GM18507 (cell line): ENCODE measurements at regions not wholly inside any gene's neighbourhood (a gene's known extent, or its start where the extent isn't known, plus 50 kb on each side); places are given as distances from the start of the nearest gene placed in this dataset.

Source experiments
- DNase-seq: peaks from one replicate; pipeline ENCODE4 v3.0.0; 2011; ENCODE audit warnings: low read depth; ENCODE audit not compliant: insufficient read length; ENCODE audit errors: extremely low spot score
- FAIRE-seq: peaks from 2 replicates; lab custom pipeline; 2011; peaks lifted over from hg19 to GRCh38; lab: Jason Lieb, UNC

DNA sequence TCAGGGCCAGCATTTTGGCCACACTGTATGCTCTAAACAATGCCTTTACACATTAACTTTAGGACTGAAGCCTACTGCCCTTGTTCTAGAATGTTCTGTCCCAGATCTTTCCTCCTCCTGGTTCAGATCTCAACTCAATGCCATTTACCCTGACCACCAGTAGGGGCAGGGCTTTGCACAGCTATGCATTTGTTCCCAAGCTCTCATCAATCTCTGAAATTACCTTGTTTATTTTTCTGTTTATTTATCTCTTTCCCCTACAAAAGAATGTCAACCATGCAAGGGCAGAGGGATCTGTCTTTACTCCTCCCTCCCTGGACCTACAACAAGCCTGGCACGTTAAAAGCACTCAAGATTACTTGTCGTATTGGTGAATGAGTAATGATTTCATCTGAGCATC, 612.9 kb downstream of the BNC2 start:
- no peak for DNase-seq
- FAIRE-seq, result no peak

DNA sequence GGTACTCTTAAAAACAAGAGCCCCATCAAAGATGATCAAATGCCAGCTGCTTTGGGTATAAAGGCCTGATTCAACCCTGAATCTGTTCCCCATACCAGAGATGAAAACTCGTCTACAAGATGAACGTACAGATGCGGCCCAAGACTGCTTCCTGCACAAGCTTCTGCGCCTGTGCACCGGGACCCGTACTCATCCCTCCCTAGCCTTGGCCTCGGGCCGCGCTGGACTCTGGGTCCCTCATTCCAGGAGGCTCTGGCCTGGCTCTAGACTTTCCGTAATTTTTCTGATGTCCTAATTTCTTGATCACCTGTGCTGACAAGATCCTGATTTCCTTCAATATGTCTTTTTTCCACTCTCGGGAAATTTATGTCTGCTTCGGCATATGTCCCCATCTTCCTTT, 612.3 kb downstream of the BNC2 start:
- no peak for FAIRE-seq
- no peak for DNase-seq

DNA sequence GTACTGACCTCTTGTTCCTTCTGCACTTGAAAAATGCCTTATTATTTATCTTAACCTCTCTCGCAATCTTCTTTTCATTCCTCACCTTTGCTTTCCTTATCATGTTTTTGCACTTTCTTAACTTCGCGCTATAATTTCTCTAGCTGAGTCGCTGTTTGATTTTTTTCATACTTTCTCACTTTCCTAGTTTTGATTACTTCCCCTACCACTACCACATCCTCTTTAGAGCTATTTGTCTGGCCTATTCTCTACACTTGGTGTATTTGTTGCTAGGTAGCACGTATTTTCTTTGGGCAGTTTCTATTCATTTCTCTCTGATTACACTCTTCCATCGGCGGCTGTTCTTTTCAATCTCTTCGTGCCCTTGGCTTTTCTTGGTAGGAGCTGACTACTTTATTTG, 611.8 kb downstream of the BNC2 start:
- no peak for DNase-seq
- FAIRE-seq, result no peak

DNA sequence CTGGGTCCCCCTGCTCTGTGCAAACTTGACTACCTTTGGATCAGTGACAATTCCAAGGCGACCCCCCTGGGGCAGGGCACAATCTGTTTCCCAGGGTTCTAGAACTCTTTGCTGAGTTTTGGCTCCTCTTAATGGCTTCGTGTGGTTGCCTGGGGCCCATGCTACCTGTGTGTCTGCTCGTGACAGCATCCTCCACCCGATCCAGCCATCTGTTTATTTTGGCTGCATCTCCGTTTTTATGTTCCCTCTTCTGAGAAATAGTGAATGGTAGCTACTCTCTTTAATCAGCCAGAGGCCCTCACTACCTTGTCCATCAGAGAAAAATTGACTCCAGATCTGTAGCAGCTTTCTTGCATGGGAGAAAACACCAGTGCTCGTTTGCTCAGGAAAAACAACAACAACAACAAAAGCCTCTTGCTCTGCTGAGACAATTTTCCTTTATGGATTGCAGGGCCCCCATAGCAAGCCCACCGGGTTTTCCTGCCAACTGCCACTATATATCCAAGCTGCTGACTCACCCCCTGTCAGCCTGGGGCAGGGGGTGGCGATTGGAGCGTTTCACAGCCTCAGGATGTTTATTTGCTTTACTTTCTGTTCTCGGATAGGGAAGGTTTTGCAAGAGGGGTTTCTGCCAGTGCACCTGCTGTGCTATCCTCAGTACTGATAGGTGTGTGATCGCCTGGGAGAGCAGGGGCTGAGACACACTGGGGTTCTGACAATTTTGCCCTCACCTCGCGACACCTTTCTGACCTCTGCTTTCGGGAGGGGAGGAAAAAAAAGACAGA, 607.8 kb downstream of the BNC2 start:
- DNase-seq (no peak), FAIRE-seq (no peak)

DNA sequence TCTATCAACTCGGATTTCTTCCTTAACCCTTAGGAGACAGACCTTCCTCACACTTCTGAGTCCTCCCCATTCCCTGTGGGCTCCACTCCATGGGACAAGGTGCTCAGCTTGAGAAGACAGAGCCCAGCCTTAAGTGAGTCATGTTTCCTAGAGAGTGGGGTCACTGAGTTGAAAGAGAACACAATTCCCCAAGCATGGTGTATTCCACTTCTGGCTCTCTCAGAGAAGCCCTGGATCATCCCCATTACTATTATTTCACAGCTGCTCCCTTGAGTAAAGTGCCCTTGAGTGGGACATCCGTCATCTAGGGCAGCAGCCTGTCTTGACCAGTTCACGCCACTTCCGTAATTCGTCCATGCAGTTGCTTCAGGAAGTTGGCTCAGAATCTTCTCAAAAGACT, 604.8 kb downstream of the BNC2 start:
- DNase-seq, result no peak

DNA sequence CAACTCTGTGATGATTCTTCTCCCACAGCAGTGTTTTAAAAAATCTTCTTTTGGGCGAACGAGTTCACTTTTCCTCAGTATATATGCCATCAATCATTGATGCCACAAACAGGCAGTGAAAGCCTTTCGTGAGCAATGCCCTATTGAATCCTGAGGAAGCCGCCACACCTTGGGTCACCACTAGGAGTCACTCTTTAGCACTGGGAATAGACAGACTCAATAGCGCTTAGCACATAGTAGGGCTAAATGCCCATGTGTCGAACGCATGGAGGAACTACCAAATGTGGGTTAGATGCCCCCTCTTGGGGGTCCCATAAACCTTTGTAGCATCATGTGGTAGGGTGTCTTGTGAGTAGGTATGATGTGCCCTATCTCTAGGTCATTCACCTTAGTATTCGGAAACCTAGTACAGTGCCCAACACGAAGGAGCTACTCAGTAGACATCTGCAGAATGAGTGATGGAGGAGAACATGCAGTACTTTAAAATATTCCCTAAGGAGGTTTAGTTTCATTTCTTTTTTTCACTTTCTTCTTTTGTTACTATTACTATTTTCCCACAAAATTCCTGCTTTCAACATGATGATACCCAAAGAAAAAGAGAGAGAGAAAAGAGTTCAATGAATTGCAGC, 603.7 kb downstream of the BNC2 start:
- FAIRE-seq (no peak), DNase-seq (no peak)

More for the DNA sequence above, 604.8 kb downstream of the BNC2 start:
- FAIRE-seq, result no peak

DNA sequence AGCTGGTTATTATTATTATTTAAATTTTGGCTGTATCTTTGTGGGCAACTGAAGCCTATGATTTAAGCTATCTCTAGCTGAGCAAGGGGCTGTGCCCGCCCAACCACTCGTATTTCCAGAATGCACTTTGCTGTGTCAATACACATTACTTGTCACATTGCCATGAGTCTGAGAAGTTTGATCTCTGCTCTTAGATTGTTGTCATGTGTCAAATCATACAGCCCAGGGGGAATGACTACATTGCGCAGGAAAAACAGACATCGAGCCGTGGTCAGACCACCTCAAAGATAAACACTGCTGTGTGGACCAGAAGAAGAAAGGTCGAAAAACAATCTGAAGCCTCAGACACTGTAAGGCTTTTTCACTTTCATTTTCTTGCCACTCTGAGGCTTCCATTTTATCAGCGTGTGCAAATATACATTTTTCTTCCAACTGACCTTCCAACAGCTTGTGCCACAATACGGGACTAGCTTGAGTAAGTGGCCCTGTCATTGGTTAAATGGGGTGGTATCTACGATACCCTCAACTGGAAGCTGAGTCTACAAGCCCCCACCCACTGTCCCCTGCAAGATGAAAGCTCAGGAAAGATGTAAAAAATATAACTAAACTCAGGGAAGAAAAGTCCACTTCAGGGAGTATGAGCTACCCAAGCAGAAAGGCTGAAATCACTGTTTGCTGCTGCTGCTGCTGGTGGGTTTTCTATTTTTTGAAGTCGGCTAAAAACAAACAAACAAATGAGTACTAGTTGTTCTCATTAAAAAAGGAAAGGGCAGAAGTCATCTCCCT, 603.0 kb downstream of the BNC2 start:
- FAIRE-seq (no peak), DNase-seq (no peak)

DNA sequence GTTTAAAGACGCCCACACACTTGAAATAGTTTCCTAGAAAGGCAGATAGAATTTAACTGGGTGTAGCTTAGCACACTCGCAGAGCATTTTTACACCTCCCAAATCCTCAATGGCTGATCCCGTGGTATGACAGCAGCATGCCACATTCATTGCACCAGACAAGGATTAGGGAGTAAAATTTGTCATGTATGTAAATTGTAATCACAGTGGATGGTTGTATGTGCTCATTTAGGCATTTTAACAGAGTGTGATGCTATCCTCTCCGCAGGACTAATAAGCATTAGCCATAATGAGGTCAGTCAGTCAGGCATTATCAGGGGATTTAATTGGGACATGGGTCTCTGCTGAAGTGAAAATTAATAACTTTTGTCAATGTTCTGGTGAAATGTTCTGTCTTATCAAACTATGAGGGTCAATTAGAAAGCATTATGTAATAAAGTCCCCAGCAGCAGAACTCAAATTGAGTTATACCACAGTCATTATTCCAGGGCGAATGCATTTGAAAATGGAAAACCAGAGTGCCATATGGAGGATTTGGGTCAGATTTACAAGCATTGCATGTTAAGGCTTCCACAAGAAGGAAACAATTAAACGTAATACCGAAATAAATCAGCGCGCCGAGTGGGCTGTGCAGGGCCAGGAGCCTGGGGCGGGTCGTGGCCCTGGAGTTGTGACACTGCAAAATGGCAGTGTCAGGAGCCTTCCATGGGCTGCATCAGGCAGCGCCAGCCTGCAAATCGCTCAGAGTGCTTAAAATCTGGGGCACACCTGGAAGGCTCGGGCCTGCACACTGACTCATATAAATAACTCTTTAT, 602.2 kb downstream of the BNC2 start:
- FAIRE-seq, result no peak
- DNase-seq, result no peak

DNA sequence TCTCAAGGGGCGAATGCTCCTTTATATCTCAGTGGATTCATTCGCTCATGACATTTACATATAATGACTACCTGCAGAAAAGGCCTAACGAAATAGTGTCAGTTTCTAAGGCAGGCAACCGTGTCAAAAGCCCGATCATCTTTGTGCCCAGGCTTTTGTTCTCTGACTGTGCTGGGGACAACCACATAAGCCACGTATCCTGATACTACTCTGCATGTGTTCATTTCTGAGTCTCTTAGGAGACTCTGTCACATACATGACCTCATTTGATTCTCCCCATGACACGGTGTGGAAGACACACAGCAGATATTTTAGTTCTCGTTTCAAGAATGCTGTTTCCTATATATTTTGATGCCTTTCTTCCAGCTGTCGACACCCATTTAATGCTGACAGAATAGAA, 598.5 kb downstream of the BNC2 start:
- DNase-seq, result no peak
- no peak for FAIRE-seq

DNA sequence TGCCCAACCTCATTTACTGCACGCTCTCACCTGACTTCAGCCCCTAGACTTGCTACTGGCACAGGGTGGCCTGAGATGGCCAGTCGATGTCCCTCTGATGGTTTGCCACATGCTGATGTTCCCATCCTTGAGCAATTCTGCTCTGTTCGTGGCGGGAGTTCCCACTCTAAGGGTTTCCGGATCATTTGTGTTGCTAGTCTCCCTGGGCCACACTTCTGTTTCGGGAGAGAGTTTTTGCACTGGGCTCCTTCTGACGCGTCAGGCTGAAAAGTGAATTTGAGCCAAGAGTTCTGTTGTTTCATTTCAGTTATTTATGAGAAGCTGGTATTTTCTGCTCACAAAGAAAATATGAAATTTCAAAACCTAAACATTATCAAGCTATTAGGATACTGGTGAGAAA, 597.7 kb downstream of the BNC2 start:
- no peak for DNase-seq
- FAIRE-seq, result no peak

DNA sequence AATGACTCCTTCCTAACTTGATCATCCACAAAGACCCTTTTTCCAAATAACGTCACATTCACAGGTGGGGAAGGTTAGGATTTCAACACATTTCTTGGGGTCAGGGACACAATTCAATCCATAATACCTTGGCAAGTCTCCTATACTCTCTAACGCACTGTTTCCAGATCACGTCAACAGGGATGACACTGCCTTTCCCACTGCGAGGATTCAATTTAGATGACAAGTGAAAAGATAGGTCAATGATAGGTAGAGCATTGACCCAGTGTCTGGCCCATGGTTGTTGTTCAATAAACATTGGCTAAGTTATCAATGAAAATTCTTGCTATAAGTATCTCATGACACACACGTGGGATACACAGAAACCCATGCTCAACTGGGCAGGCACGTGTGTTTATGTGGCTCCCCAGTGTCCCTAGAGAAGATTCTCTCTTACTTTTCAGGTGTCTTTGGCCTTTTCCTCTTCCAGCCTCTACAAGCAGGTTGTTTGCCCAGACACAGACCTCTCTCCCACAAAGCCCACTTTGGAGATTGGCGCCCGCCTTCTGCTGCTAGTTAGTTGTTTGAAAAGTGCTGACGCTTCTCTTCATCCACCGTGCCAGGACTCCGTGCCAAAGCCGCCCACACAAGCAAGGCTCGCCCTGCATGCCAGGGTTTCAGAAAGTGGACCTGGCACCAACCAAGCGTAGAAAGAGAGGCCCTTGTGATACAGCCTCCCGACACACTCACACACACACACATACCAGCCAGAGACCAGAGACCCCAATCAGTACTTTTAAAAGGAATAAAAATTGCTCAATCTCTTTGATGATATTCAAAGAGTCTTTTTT, 594.5 kb downstream of the BNC2 start:
- DNase-seq (no peak), FAIRE-seq (no peak)

DNA sequence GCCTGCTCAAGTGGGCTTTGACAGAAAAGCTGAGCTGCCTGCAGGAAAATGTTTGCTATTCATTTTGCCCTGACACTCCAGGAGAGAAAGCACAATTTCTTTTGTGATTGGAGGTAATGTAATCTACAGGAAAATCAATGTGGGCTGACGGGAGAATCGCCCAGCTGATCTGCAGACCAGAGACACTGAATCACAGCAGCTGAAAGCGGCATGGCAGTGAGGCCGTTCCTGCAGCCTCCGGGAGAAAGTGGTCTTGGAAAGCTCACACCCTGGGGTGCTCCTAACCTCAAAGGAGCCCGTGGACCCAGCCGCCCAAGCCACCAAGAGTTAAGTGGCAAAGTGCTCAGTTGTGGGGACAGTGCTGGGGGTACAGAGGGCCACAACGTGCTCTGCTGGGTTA, 593.6 kb downstream of the BNC2 start:
- FAIRE-seq, result no peak
- DNase-seq, result no peak

DNA sequence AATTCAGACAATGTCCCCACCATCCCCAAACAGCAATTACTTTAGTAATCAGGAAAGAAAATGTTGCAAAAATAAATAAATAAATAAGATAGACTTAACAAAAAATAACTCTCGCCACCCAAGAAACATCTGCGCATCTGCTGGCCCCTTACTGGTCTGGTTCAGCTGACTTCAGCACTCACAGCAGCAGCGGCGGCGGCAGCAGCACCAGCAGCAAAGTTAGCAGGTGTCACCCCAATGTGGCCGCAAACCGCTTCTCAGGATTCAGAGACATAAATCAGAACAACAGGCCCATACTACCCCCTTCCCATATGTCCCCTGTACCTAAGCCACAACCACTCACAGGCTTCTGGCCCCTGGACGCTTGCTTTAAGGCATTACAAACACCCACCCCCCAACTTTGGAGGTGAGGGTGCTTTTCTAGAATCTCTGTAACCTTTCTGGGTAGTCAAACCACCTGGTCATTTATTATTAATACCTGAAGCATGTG, 593.0 kb downstream of the BNC2 start:
- DNase-seq, result no peak
- FAIRE-seq, result no peak

DNA sequence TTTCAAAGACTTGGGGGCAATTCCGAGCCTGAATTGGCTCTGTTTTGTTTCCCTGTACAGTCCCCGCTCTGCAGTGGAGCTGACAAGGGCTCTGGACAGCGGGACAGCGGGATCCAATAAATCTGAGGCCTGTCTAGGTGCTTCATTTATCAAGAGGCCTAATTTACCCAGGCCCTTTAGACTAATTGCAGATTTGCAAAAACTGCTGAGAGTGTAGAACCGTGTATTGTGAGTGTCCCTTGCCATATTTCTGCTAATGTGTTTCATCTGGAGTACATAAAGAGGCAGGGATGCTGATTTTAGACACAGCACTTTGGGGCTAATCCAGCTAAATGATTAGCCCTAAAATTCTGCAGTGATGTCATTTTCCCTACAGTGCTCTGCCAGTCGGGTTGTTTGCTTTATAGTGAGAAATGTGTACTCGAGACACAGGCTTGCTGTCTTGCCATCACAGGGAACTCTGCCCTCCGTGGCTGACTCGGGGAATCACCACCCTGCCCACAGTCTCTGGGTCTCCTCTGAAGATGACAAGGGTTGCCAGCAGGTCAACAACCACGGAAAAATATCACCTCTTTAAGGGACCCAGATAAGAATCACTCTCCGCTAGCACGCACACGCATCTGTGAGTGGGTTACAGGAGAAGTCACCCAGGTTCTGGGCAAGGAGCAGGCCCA, 592.0 kb downstream of the BNC2 start:
- no peak for FAIRE-seq
- DNase-seq, result no peak

DNA sequence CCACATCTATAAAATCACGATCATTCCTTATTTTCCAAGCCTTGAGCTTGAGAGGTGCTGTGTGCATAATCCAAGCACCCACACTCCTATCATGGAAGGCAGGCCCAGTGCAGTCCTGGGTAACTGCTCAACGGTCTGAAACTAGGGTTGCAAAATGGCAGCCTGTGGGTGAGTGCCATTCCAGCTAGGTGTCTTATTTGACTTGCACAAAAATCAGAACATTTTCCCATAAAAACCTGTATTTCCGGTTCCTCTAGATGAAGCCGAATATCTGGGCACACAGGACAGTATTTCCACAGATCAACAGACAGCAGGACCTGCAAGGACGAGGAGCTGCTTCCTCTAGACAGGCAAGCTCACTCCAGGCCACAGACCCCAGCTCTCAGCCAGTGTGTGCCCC, 588.8 kb downstream of the BNC2 start:
- DNase-seq, result no peak
- no peak for FAIRE-seq

DNA sequence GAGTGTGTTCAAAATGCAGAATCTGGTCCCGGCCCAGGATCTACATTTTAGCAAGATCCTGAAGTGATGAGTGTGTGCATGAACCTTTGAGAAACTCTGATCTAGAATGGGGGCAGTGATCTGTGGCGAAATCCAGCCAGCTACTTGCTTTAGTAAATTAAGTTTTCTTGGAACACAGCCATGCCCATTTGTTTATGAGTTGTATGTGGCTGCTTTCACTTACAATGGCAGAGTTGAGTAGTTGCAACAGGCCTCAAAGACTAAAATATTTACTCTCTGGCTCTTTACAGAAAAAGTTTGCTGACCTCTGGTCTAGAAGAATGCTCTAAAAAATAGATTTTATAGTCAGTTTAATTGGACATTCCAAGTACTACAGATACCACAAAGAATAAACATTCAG, 588.3 kb downstream of the BNC2 start:
- FAIRE-seq, result no peak

DNA sequence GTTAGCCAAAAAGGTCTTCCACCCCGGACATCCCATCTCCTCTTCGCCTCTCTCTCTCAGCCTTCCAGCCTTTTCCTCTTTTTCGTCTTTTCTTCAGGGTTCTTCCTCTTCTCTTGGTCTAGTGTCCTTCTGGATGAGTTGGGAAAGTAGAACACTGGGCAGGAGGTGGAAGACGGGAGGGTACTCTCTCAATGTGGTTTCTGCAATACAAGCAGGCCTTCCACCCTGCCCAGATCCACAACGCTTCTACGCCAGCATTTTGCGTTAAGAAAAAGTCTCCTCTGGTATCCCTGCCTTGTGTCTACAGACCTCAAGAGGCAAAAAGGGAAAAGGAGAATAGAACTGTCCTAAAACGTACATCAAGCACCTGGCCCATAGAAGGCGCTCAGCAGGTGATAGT, 587.8 kb downstream of the BNC2 start:
- FAIRE-seq, result no peak
- DNase-seq, result no peak

More for the DNA sequence above, 588.3 kb downstream of the BNC2 start:
- DNase-seq, result no peak

DNA sequence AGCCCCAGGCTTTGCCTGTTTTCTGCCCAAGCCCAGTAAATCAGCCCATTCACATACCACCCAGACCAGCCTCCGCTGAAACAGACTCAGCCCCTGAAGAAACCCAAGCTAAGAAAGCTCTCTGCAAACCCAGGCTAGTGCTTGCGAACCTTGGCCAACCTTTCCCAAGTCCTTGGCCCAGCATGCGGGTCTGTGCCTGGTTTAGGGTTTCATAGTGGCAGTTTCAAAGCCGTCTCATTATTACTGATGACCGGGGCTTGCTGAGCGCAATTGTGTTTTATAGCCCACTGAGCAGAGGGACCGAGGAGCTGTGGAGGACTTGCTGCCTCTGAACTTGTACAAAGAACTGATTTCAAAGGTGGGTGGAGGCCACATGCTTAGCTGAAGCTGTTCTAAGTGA, 584.3 kb downstream of the BNC2 start:
- no peak for FAIRE-seq
- DNase-seq, result no peak
